SK-MEL-5 (cell line): ENCODE measurements at regions not wholly inside any gene's neighbourhood (a gene's known extent, or its start where the extent isn't known, plus 50 kb on each side); places are given as distances from the start of the nearest gene placed in this dataset.

Source experiments
- DNase-seq: peaks from one replicate; pipeline ENCODE4 v3.0.0-alpha.2; 2016; ENCODE audit warnings: low read depth, low spot score
- in situ Hi-C: cut with HindIII; loops from 2 replicates; pipeline ENCODE4 v1.10.0; 2016; ENCODE audit warnings: low sequenced_read_pairs, high pct_unique_total_duplicates, low pct_unique_long_range_greater_than_20kb

- in situ Hi-C loops, result no loop called here
These were observed 198.1 kb upstream of the ACTBL2 start for GRCh38 chr5:57680686-57681085.

GRCh38 chr5:57677235-57677634 lies 194.6 kb upstream of the ACTBL2 start:
- in situ Hi-C loops, result no loop called here
- DNase-seq, result no peak

More at GRCh38 chr5:57680686-57681085, 198.1 kb upstream of the ACTBL2 start:
- DNase-seq, result no peak

GRCh38 chr5:57676222-57677098 lies 193.8 kb upstream of the ACTBL2 start:
- in situ Hi-C loops, result no loop called here
- DNase-seq, result no peak

GRCh38 chr5:57675236-57675635 lies 192.6 kb upstream of the ACTBL2 start:
- in situ Hi-C loops, result no loop called here
- no peak for DNase-seq

GRCh38 chr5:57671371-57671770 lies 188.8 kb upstream of the ACTBL2 start:
- in situ Hi-C loops, result no loop called here
- DNase-seq, result no peak

GRCh38 chr5:57666582-57666981 lies 184.0 kb upstream of the ACTBL2 start:
- in situ Hi-C loops, result no loop called here
- DNase-seq, result no peak

- in situ Hi-C loops, result no loop called here
- no peak for DNase-seq
These were observed 182.7 kb upstream of the ACTBL2 start for GRCh38 chr5:57665146-57665936.

- in situ Hi-C loops, result no loop called here
- no peak for DNase-seq
These were observed 182.1 kb upstream of the ACTBL2 start for GRCh38 chr5:57664700-57665099.

GRCh38 chr5:57663466-57663865 lies 180.9 kb upstream of the ACTBL2 start:
- in situ Hi-C loops, result no loop called here
- no peak for DNase-seq

GRCh38 chr5:57662991-57663390 lies 180.4 kb upstream of the ACTBL2 start:
- in situ Hi-C loops, result no loop called here
- DNase-seq, result peak; percentile 60

GRCh38 chr5:57659886-57660285 lies 177.3 kb upstream of the ACTBL2 start:
- no peak for DNase-seq
- in situ Hi-C loops, result no loop called here

GRCh38 chr5:57658018-57658417 lies 175.4 kb upstream of the ACTBL2 start:
- in situ Hi-C loops, result no loop called here

GRCh38 chr5:57655228-57655627 lies 172.6 kb upstream of the ACTBL2 start:
- in situ Hi-C loops, result no loop called here
- DNase-seq, result no peak

More at GRCh38 chr5:57658018-57658417, 175.4 kb upstream of the ACTBL2 start:
- no peak for DNase-seq

GRCh38 chr5:57653636-57654290 lies 171.2 kb upstream of the ACTBL2 start:
- in situ Hi-C loops, result no loop called here
- peak; percentile 84 for DNase-seq

GRCh38 chr5:57651127-57651526 lies 168.5 kb upstream of the ACTBL2 start:
- in situ Hi-C loops, result no loop called here

GRCh38 chr5:57650360-57651069 lies 167.9 kb upstream of the ACTBL2 start:
- peak; percentile 88 for DNase-seq
- in situ Hi-C loops, result no loop called here

More at GRCh38 chr5:57651127-57651526, 168.5 kb upstream of the ACTBL2 start:
- DNase-seq, result no peak

- in situ Hi-C loops, result no loop called here
- DNase-seq, result no peak
These were observed 160.1 kb upstream of the ACTBL2 start for GRCh38 chr5:57642698-57643097.

- in situ Hi-C loops, result no loop called here
- DNase-seq, result no peak
These were observed 159.5 kb upstream of the ACTBL2 start for GRCh38 chr5:57642066-57642465.
